NCI-H2196 (cell line): ENCODE measurements at regions not wholly inside any gene's neighbourhood (a gene's known extent, or its start where the extent isn't known, plus 50 kb on each side); places are given as distances from the start of the nearest gene placed in this dataset.

Experiments
- DNase-seq: peaks from one replicate; lab custom pipeline; 2025; ENCODE audit not compliant: unreplicated experiment; lab: John Stamatoyannopoulos, UW

GRCh38 chr15:29919380-29919881 is 97.2 kb upstream of the TJP1 start:
- DNase-seq: no peak

- no peak for DNase-seq
Observed at GRCh38 chr15:29917600-29918597, 95.6 kb upstream of the TJP1 start.

- no peak for DNase-seq
Observed at GRCh38 chr15:29914511-29914926, 92.3 kb upstream of the TJP1 start.

- DNase-seq: no peak
Observed at GRCh38 chr15:29913528-29914135, 91.4 kb upstream of the TJP1 start.

GRCh38 chr15:29911705-29912104 is 89.4 kb upstream of the TJP1 start:
- DNase-seq: no peak

GRCh38 chr15:29910068-29910467 is 87.8 kb upstream of the TJP1 start:
- no peak for DNase-seq

GRCh38 chr15:29904757-29905417 is 82.6 kb upstream of the TJP1 start:
- DNase-seq: no peak

- no peak for DNase-seq
Observed at GRCh38 chr15:29903785-29904464, 81.7 kb upstream of the TJP1 start.

GRCh38 chr15:29903028-29903427 is 80.8 kb upstream of the TJP1 start:
- no peak for DNase-seq

- no peak for DNase-seq
Observed at GRCh38 chr15:29900237-29901189, 78.2 kb upstream of the TJP1 start.

GRCh38 chr15:29896062-29896461 is 73.8 kb upstream of the TJP1 start:
- DNase-seq: no peak

GRCh38 chr15:29891096-29891457 is 68.8 kb upstream of the TJP1 start:
- no peak for DNase-seq

- DNase-seq: no peak
Observed at GRCh38 chr15:29890336-29891095, 68.2 kb upstream of the TJP1 start.

- no peak for DNase-seq
Observed at GRCh38 chr15:29889542-29890329, 67.5 kb upstream of the TJP1 start.

GRCh38 chr15:29888646-29889045 is 66.4 kb upstream of the TJP1 start:
- no peak for DNase-seq

- no peak for DNase-seq
Observed at GRCh38 chr15:29887721-29888120, 65.5 kb upstream of the TJP1 start.

- no peak for DNase-seq
Observed at GRCh38 chr15:29885183-29885582, 62.9 kb upstream of the TJP1 start.

- DNase-seq: no peak
Observed at GRCh38 chr15:29883126-29883525, 60.9 kb upstream of the TJP1 start.
